A172 (cell line): ENCODE measurements at regions not wholly inside any gene's neighbourhood (a gene's known extent, or its start where the extent isn't known, plus 50 kb on each side); places are given as distances from the start of the nearest gene placed in this dataset.
"Not testable (repeated sequence)": the region's sequence is repeated elsewhere in the genome, so short reads cannot be mapped to it uniquely, and the experiment has no call there.

ENCODE experiments used
- DNase-seq: peaks from one replicate; pipeline ENCODE4 v3.0.0-alpha.2; 2015; ENCODE audit warnings: low spot score

- no peak for DNase-seq
These were observed 190.1 kb upstream of the CSNK1A1L start for GRCh38 chr13:37295573-37295972.

- DNase-seq: no peak
These were observed 189.6 kb upstream of the CSNK1A1L start for GRCh38 chr13:37295071-37295470.

- DNase-seq: no peak
These were observed 189.0 kb upstream of the CSNK1A1L start for GRCh38 chr13:37294472-37294871.

- DNase-seq: no peak
These were observed 187.8 kb upstream of the CSNK1A1L start for GRCh38 chr13:37293295-37293694.

- no peak for DNase-seq
These were observed 185.4 kb upstream of the CSNK1A1L start for GRCh38 chr13:37290716-37291505.

GRCh38 chr13:37289212-37289935 lies 183.9 kb upstream of the CSNK1A1L start:
- DNase-seq: no peak

GRCh38 chr13:37288057-37288720 lies 182.7 kb upstream of the CSNK1A1L start:
- no peak for DNase-seq

- DNase-seq: not testable (repeated sequence)
These were observed 174.8 kb upstream of the CSNK1A1L start for GRCh38 chr13:37280231-37280630.

- peak; percentile 3 for DNase-seq
These were observed 172.1 kb upstream of the CSNK1A1L start for GRCh38 chr13:37277435-37278144.

- DNase-seq: no peak
These were observed 171.5 kb upstream of the CSNK1A1L start for GRCh38 chr13:37277007-37277406.

GRCh38 chr13:37274569-37275497 lies 169.4 kb upstream of the CSNK1A1L start:
- DNase-seq: no peak

- DNase-seq: no peak
These were observed 168.4 kb upstream of the CSNK1A1L start for GRCh38 chr13:37273836-37274235.

GRCh38 chr13:37270226-37271001 lies 164.9 kb upstream of the CSNK1A1L start:
- no peak for DNase-seq

- DNase-seq: no peak
These were observed 158.4 kb upstream of the CSNK1A1L start for GRCh38 chr13:37263871-37264270.

GRCh38 chr13:37257706-37258105 lies 152.2 kb upstream of the CSNK1A1L start:
- DNase-seq: no peak

GRCh38 chr13:37257051-37257450 lies 151.6 kb upstream of the CSNK1A1L start:
- DNase-seq: no peak

GRCh38 chr13:37241786-37242185 lies 136.3 kb upstream of the CSNK1A1L start:
- DNase-seq: no peak

GRCh38 chr13:37230346-37230745 lies 124.9 kb upstream of the CSNK1A1L start:
- no peak for DNase-seq

- DNase-seq: no peak
These were observed 124.5 kb upstream of the CSNK1A1L start for GRCh38 chr13:37229931-37230330.

- DNase-seq: no peak
These were observed 121.5 kb upstream of the CSNK1A1L start for GRCh38 chr13:37226971-37227370.
